HuH-7.5 (cell line): ENCODE measurements at regions not wholly inside any gene's neighbourhood (a gene's known extent, or its start where the extent isn't known, plus 50 kb on each side); places are given as distances from the start of the nearest gene placed in this dataset.

ENCODE experiments used
- DNase-seq: peaks from one replicate; pipeline ENCODE4 v3.0.0; 2011; ENCODE audit warnings: low spot score

DNA sequence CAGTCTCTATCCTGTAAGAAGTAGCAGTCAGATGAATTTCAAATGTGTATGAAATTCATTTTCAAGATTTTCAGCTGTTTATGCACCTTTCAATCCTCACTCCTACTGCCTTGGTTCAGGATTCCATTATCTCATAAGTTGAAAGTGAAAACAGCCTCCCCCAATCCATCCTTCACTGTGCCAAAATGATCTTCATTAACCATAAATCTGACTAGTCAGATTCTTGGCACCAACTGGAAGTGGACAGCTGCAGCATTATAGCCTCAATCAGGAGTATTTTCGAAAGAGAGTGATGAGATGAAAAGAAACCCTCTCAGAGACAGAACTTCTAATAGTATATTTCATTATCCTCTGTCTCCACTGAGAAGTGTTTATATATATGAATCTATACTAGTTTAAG, 365.3 kb upstream of the PDGFD start:
- DNase-seq = no peak

DNA sequence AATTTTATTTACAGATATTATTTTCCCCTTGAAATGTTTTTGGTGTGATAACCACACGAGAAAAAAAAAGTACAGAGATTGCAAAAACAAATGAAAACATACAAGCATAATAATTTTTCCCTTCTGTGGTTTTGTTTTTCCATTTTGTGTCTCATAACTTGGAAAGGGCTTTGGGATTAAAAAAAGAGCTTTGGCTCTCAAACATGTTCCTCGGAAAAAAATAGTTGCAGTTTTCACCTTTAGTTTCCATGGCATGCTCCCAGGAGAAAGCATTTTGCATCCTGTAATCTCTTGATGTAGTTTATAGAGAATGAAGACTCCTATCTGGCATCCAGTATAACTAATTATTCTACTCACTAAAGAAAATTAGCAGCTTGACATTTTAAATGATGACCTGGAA, 362.1 kb upstream of the PDGFD start:
- no peak for DNase-seq

DNA sequence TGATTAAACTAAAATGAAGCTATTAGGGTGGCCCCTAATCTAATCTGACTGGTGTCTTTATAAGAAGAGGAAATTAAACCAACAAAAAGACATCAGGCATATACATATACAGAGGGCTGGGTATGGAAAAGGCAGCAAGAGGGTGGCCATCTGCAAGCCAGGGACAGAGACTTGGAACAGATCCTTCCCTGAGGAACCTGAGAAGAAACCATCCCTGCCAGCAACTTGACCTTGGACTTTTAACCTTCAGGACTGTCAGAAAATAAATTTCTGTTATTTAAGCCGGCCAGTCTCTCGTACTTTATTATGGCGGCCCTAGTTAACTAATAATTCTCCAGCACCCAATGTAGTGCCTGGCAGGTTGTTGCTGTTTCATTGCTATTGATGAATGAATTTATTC, 361.5 kb upstream of the PDGFD start:
- DNase-seq = no peak

DNA sequence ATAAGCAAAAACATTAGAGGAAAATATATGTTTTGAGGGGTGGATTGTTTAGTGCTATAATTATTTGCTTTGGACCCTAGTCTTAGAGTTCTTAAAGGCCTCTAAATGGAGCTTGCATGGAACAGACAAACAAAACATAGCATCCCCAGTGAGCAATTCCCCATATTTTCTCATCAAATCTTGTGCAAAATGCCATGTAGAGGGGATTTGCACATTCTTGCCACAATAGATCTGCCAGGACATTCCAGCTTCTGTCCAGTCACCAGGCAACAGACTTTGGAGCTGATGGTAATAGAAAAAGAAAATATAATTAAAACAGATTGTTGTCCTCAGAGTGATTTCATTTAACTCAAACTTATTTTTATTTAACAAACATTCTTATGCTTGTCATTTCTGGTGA, 360.3 kb upstream of the PDGFD start:
- no peak for DNase-seq

DNA sequence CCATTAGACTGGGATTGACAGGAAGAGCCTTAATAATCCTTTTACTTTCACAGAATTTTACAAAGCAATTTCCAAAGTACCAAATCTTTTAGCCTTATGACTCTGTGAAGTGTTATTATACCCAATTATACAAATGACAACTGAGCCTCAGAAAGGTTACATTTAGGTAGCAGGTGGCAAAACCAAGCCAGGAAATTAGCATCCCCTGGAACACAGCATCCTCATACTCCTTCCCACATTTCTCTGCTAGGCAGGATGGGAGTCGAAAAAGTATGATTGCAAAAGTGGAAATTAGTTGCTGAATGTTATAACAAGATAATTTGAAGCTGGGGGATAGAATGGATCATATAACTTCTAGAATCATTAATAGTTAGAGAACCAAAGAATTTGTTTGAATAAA, 359.7 kb upstream of the PDGFD start:
- DNase-seq = no peak

DNA sequence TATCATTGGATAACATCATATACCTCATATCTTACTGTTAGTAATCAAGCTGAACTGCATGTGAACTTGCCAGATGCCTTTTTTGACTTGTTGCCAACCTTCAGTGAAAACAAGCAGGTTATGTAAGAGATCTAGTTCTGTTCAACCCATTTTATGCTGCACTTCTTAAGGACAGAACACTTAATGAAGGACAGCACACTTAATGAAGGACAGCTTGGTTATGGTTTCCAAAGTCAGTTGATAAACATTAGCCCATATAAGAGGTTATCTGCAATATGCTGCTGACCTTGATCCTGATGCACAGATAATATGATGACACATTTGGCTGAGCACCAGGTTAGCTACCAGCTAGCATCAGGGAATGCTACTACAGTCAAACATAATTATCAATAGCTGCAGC, 358.7 kb upstream of the PDGFD start:
- no peak for DNase-seq

DNA sequence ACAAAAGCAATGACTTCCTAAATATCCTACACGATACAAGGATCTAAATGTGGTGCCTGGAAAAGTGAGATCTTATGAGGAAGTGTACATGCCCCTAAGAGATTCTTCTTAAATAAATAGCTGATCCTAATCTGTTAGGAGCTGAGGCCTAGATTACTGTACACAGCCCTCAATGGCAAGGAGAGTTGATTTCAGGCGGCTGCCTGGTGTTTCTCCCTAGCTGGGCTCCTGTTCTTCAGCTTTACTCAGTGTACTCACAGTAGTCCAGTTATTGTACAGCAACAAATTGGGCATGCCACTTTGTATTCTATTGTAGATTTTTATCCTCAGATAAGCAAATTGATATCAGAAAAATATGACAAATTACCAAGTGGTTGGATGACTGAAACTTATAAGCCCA, 358.2 kb upstream of the PDGFD start:
- DNase-seq = no peak

DNA sequence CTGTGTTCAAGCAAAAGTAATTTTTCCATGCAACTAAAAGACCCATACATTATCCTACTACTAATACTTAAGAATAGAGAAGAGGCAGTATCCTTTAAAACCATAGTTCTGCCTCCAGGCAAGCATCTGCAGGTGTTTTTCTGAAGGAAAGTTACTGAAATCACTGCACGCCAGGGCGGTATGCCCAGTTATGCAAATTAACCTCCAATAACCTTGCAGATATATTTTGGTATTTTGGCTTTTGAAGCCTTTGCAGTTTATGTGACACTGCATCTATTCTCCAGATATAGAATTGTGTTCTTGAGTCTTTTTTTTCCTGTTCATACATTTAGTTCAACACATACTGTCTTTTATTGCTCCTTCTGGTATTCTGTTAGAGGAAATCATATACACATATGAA, 346.2 kb upstream of the PDGFD start:
- no peak for DNase-seq

DNA sequence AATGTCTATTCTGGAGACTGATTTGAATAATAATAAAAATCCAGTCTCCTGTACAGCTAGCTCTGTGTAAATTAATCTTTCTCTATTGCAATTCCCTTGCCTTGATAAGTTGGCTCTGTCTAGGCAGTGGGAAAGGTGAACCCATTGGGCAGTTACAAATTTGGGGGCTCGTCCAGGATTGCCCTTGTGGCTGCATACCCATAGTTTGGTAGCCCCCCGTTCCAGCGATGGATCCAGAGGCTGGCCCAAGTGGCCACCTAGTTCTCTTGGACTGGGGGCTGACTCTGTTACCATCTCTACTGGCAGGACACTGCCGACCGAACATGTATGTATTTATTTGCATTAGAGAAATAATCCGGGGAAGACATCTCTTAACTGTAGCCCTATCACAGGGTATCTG, 326.2 kb upstream of the PDGFD start:
- DNase-seq = no peak

DNA sequence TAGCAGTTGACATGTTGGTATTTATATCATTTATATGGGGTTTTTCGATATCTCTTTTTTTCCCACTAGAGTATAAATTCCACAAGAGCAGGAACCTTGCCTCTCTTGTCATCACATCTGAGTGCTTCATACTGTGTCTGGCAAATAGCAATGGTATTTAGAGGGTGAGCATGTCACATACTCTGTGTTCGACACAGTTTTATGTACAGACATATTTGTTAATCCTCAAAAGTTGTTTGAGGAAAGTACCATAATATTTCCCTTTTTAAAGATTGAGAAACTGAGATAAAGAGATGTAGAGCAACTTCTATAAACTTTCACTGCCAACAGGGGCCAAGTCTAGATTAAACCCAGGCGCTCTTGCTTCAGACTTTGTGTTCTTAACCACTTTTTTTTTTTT, 324.6 kb upstream of the PDGFD start:
- DNase-seq = no peak

DNA sequence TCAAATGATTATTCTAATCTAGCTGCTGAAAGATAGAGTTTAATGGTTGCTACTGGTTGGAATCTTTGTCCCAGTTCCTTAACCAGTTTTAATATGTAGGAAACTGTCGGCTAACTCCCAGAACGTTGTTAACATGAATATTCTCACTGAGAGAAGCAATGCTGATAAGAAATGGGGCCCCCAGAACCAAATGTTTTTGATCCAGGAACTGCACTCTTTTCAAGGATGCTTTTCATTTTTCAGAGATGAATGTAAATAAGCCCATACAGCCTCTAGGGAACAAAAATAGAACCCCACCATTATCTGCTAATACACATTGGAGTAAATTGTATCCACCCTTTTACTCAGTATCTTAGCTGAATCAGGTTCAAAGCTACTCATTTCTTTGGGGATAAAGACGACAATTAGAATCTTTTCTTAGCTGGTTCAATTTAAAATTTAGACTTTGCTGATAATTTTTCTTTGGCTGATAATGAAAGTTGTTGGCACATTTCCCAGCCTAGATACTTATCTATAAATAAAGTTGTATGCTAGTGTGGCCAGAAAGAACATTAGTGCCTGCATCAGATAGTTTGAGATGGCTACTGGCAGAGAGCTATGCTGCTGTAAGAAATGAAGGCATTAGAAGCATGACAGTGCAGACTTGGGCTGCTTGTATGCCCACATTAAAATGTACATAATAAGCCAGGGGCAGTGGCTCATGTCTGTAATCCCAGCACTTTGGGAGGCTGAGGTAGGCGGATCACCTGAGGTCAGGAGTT, 323.3 kb upstream of the PDGFD start:
- DNase-seq = no peak

DNA sequence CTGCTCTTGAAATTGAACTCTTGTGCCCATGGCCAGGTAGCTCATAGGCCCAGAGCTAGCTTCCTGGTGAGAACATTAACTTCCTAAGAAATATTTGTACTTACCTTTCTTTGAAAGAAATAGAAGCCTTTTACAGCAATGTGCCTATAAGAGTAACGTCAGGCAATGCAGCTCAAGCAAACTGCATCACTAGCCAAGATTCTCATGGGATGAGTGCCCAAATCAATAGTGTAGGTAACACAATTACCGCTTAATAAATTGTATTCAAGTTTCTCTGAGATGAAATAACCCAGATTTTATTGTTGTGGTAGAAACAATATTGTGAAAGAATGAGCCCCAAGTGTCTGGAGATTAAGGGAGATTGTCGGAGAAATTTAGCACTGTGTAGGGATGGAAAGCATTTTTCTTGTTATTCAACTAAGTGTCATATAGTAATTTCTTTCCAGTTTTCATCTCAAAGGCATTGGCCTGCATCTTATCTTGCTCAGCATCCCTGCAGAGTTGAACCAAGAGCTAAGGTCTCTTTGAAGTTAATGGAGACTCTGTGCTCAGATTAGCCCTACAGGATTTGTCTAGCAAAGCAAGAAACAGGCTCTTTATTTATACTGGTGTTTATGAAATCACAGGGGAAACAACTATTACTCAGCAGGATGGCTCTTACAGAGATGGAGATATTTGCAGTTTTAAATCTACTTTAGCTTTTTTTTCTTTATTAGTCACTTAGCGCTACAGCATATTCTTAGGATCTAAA, 321.0 kb upstream of the PDGFD start:
- DNase-seq = no peak

DNA sequence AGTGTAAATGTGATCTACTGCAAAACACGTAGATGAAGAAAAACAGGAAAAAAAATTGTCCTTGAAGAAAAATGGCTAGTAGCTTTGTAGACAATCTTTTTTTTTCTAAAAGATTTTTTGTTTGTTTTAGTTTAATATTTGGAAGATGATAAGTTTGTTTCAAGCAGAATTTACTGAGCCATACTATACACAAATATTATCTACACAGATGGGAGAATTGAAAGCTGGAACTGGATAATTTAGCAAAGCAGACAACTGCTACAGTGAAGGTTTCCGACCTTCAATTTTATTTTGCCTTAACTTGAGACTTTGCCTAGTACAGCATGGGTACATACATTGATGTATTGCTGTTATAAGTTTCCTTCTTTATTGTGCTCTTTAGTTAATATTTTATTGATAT, 313.0 kb upstream of the PDGFD start:
- no peak for DNase-seq

DNA sequence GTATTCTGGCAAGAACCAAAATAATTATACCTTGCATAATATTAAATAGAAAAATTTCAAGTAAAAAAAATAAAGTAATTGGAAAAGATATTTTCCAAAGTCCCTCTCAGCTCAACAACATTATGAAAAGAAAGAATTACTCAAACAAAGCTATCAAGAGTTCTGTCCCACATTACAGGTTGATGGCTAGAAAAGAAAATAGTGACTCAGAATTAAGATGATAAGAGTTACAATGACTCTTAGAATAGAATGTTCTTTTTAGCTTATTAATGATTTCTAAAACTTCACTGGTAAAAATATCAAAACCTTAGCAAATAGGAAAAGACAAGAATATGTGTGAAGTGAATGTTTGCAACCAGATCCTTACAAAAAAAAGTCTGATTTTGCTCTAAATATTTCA, 312.5 kb upstream of the PDGFD start:
- no peak for DNase-seq

DNA sequence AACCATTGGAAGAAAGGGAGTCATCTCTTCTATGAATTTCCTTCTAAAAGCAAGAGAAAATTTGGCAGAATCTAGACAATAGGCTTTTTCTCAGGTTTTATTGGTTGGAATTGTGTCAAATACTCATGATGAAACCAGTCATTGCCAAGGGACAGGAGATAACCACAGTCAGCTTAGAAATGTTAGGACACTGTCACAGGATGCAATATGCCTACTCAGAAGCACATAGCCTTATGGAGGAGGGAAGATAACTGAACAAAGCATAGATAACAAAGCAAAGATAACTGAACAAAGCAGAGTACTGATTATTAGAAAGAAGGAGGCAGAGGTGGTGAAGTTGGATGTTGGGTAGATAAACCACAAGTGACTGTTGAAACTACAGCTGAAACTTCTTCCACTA, 303.5 kb upstream of the PDGFD start:
- no peak for DNase-seq

DNA sequence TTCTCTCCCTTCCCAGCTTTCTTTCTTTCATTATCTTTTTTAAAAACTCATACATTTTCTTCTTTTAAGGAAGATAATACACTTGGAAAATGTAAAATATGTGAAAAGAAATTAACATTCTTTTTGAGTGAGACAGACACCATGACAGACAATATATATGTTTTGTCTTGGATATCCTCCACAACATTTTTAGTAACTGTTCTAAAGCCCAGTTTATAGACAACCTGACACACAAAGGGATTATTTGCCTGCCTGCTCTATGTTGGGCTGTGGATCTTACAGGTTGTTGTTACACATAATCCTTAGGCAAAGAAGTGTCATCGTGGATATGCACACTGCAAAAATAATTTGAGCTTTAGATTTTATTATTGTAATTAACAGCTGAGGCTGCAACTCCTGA, 301.4 kb upstream of the PDGFD start:
- no peak for DNase-seq

DNA sequence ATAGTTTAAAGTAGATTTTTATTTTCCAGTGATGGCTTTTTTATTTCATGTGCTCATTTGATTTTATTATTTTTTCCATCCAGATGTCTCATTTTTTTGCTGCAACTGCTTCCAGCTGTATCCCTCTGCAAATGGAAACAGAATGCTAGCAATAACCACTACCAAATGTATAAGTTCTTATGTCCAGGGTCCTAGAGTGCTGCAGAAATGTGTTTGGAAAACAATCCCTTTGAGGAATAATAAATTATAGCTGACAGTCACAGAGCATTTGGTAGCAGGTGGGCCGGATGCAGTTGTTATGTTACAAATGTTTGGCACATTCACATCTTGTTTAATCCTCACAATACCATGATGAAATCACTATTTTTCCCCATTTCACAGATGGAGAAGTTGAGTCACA, 300.7 kb upstream of the PDGFD start:
- no peak for DNase-seq

DNA sequence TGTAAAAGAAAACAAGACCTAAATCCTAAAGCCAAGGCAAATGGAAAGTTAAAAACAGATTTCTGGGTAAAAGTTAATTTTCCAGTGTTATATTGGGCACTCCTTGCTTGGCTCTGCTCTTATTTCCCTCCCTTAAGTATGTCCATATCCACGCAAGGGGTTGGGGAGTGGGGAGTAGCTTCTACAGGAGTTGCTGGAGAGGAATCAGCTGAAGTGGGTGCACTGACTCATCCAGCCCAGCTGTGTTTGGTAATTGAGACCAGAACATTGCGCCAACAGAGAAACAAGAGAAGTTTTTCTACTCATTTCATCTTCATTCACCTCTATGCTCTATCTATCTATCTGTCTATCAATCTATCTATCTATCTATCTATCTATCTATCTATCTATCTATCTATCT, 298.4 kb upstream of the PDGFD start:
- no peak for DNase-seq

DNA sequence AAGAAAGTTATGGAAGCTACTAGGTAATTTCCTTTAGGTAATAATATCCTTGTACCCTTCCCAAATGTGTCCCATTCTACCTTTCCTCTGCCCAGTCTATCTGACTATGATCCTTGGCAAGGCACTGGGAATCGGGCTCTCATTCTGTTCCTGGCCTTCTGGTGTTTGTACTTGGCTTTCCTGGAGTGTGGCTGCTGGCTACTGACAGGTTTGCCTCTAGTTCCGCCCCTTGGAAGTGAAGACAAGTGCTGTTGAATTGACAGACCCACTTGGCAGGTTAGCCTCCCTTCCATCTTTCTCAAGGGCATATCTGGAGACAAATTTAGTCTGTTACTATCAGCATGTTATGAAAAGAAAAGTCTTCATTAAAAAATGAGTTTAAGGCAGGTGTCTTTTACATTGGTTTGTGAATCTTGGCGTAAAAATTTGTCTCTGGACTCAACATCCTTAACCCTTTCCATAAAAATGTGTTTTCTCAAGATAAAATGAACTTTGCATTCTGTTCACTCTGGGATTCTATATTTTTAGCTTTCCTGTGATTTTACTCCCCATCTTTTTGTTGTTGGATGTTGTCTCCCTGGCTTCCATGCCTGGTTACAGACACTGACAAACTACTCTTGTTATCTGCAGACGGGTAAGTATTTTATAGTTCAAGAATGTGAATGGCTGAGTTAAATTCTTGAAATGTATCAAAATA, 287.4 kb upstream of the PDGFD start:
- no peak for DNase-seq

DNA sequence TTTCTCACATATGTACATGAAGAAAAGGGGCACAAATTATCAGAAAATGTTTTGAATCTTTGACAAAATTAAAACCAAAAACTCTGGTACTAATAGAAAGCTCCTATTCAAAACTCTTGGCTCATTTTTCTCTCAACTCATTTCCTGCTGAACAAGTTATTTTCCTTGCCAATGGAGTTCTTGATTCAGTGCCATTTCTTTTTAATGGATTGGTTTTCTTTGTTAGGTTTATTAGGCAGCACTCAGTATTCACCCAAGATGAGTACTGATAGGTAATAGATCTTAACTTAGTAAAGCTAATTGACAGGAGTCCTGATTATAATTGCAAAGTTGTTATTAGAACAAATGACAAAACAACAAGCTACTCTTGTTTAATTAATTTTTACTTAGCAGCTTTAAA, 279.4 kb upstream of the PDGFD start:
- DNase-seq = no peak

DNA sequence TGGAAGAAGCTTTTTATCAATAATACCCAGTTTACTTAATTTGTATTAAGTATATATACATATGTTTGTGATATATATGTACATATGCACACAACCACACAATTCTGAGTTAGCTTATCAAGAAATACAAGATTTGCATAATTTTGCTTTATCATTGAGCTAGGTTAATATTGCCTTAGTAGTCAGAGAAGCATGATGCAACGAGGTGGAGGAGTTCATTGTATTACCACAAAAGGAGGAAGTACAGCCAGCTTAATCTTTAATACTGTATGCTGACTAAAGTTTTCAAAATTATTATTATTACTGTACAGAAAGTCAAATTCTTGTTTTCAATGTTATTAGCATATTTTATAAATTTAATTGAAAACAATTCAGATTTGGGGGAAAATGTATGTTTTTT, 278.4 kb upstream of the PDGFD start:
- no peak for DNase-seq

DNA sequence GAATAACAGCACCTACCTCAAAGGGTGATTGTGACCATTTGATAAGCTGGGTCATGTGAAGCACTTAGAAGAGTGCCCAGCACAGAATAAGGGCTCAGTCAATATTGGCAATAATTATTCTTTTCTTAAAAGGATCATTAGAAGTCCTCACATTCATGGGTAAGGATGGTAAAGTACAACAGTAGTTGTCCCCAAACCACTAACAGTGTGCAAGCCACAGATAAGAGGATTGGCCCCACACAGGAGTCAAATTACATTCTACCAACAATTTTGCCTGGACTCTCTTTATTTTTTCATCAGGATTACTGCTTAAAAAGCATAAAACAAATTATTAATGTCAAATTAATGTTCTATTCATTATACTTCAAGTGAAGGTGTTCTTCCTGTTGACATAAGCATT, 271.5 kb upstream of the PDGFD start:
- DNase-seq = no peak

DNA sequence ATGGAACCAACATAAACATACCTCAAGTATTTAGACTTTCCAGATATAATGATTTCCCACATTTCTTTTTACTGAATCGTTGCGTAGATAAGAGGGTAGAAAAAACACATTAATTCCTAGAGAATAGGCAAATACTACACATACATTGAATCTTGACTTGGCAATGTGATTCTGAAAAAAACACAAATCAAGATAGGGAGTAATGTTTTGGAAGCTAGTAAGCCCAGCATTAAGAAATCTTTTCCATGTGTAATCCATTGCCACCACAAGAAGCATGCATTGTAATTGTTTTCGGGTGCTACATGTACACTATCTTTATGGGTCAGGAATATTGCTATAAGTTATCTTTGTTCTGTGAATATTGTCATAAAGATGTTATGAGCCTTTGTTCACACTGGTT, 269.8 kb upstream of the PDGFD start:
- DNase-seq = no peak
